ENCODE measurements at regions not wholly inside any gene's neighbourhood (a gene's known extent, or its start where the extent isn't known, plus 50 kb on each side); places are given as distances from the start of the nearest gene placed in this dataset.

DNA sequence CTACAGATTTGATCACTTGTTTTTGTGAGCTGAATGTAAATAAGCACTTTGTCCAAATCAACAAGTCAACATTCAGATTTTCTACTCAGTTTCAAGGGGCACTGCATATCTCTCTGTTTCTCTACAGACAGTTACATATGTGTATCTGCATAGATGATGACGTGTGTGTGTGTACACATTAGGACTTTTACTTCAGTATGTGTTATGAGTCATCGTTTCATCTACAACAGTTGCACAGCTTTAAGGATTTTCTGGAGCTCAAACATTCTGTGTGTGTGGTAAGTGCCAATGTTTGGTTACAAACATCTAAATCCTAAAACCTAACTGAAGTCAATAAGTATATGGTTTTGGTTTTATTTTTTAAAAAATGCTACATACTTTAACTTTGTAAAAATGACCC is 494.5 kb upstream of the PBX1 start:
- Histone ChIP-seq H3K4me3 (replicated peaks in 1 of 2; ENCODE audit: low read depth in 1 of 2, low read length in 2 of 2) (no peak overlapping the region), H3K27me3 (ENCODE audit: insufficient read depth, low read length) (no peaks in the 10 kb centered on the region), H3K9me2 (ENCODE audit: insufficient read depth) (no peaks in the 10 kb centered on the region), H2AFZ (ENCODE audit: low read depth, low read length, poor library complexity, severe bottlenecking) (no peak overlapping the region), H3K9ac (ENCODE audit: low read length) (no peak overlapping the region), H3K79me2 (ENCODE audit: insufficient read depth, low read length) (no peaks in the 10 kb centered on the region), H4K20me1 (ENCODE audit: insufficient read depth) (no peaks in the 10 kb centered on the region; the same call in 1 of the 2 replicates), H3K4me2 (ENCODE audit: low read length) (no peak overlapping the region), H3K9me3 (ENCODE audit: control insufficient read depth in 1 of 2, insufficient read depth in 1 of 2, low read depth in 1 of 2, low read length in 2 of 2) (no peaks in the 10 kb centered on the region), H3K36me3 (ENCODE audit: control insufficient read depth in 1 of 2, insufficient read depth in 2 of 2, low read length in 2 of 2) (no peaks in the 10 kb centered on the region), H3K27ac (ENCODE audit: low read depth, low read length) (no peak overlapping the region), H3K4me1 (ENCODE audit: control insufficient read depth in 1 of 2, insufficient read depth in 2 of 2, low read length in 2 of 2) (no peaks in the 10 kb centered on the region)
- POLR2A ChIA-PET = no interaction called here
- TF ChIP-seq EZH2phosphoT487 (IDR thresholded peaks at IDR 0.05; ENCODE audit: borderline replicate concordance) (no peak), POLR2AphosphoS5 (IDR thresholded peaks at IDR 0.05; ENCODE audit: low read depth, low read length) (no peak), POLR2A (IDR thresholded peaks at IDR 0.05; ENCODE audit: borderline replicate concordance, extremely low read depth, insufficient read depth, insufficient read length) (no peak), MAX (IDR thresholded peaks at IDR 0.05) (no peak), ZNF274 (IDR thresholded peaks at IDR 0.05; ENCODE audit: low read depth, low read length) (no peak), REST (IDR thresholded peaks at IDR 0.05; ENCODE audit: low read depth) (no peak), EZH2 (IDR thresholded peaks at IDR 0.05) (no peak), CEBPB (IDR thresholded peaks at IDR 0.05; ENCODE audit: low read depth) (no peak), EGR1 (IDR thresholded peaks at IDR 0.05; ENCODE audit: low read depth) (no peak), ELF1 (IDR thresholded peaks at IDR 0.05; ENCODE audit: borderline replicate concordance, low read depth) (no peak), ZBTB33 (IDR thresholded peaks at IDR 0.05; ENCODE audit: extremely low read depth, insufficient replicate concordance, low read length) (no peak), YY1 (IDR thresholded peaks at IDR 0.05; ENCODE audit: extremely low read depth, insufficient replicate concordance, low read depth, low read length) (no peak), JUND (IDR thresholded peaks at IDR 0.05) (no peak), SIN3A (IDR thresholded peaks at IDR 0.05; ENCODE audit: low read depth) (no peak), RAD21 (IDR thresholded peaks at IDR 0.05; ENCODE audit: low read depth) (no peak), ZFX (IDR thresholded peaks at IDR 0.05) (no peak), FOSL1 (IDR thresholded peaks at IDR 0.05; ENCODE audit: low read depth) (no peak), SRF (IDR thresholded peaks at IDR 0.05; ENCODE audit: low read depth) (no peak)
- TF ChIP-seq, protein P1, sequence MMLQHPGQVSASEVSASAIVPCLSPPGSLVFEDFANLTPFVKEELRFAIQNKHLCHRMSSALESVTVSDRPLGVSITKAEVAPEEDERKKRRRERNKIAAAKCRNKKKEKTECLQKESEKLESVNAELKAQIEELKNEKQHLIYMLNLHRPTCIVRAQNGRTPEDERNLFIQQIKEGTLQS (IDR thresholded peaks at IDR 0.05) = no peak
- no TSS peak for BruUV-seq (replicated peaks)
- intact Hi-C loops (cut with micrococcal nuclease) = no loop called here
- CTCF ChIA-PET = no interaction called here
- ATAC-seq (no peak), DNase-seq (ENCODE audit: low read depth, low spot score) (no peak)
- RAD21 ChIA-PET (ENCODE audit: low non-redundant PET in 1 of 2, low total read pairs in 2 of 2, uncharacterized antibody in 2 of 2, unreplicated experiment in 2 of 2) = no interaction called here

Measured in HCT116 (cell line).